Spleen (tissue), 7 donors: ENCODE measurements at regions not wholly inside any gene's neighbourhood (a gene's known extent, or its start where the extent isn't known, plus 50 kb on each side); places are given as distances from the start of the nearest gene placed in this dataset.

Source experiments
- CTCF ChIP-seq, 11 experiments: fragments of 200-600 bp in 7 of 11; fragments of 450-650 bp in 4 of 11; sonication (generic) in 4 of 11; IDR thresholded peaks in 8 of 11; conservative IDR thresholded peaks in 3 of 11; 1 replicate in 7 of 11; 2 replicates in 4 of 11; pipeline versions ENCODE4 v1.4.0 to v1.8.0; 2016 to 2021; ENCODE audit warnings: antibody characterized with exemption in 11 of 11, inconsistent platforms in 4 of 11, mild to moderate bottlenecking in 1 of 11
- POLR2A ChIP-seq, 3 donors: fragments of 450-650 bp; IDR thresholded peaks; one replicate each; pipeline ENCODE4 v1.5.1; 2017; ENCODE audit warnings: antibody characterized with exemption in 3 of 3, mild to moderate bottlenecking in 1 of 3
- POLR2AphosphoS5 ChIP-seq, 3 donors: sonication (generic); formaldehyde crosslinking; IDR thresholded peaks; one replicate each; pipeline ENCODE4 v1.5.1; 2017; ENCODE audit warnings: antibody characterized with exemption in 3 of 3
- donor health status: DM: no; HTN: no; CAD: no; lungs with moderate emphysema.
- donor health status: DM: no; HTN: no; CAD: no.
- donor health status: DM: no; HTN: no; CAD: no.

- TF ChIP-seq CTCF (IDR thresholded peaks at IDR 0.05 in 8 of 11, conservative IDR thresholded peaks at IDR 0.05 in 3 of 11), result no peak
- no peak for TF ChIP-seq POLR2A (IDR thresholded peaks at IDR 0.05)
- TF ChIP-seq POLR2AphosphoS5 (IDR thresholded peaks at IDR 0.05), result no peak
These were observed 124.2 kb downstream of the SPP2 start for GRCh38 chr2:234174742-234175141.
